Chondrocyte (in vitro differentiated cells): ENCODE measurements at regions not wholly inside any gene's neighbourhood (a gene's known extent, or its start where the extent isn't known, plus 50 kb on each side); places are given as distances from the start of the nearest gene placed in this dataset.

ENCODE experiments used
- DNase-seq: peaks from one replicate; pipeline ENCODE4 v3.0.0; 2021; ENCODE audit warnings: mixed read lengths, low spot score
- H3K27ac Mint-ChIP-seq: one replicate; pipeline ENCODE4 v1.8.0; 2021; ENCODE audit warnings: mild to moderate bottlenecking, moderate library complexity, mixed read lengths; ENCODE audit not compliant: unreplicated experiment
- H3K27me3 Mint-ChIP-seq: 2 replicates; pipeline ENCODE4 v1.8.0; 2021; ENCODE audit warnings: low read depth, mixed read lengths
- H3K36me3 Mint-ChIP-seq: 2 replicates; pipeline ENCODE4 v1.8.0; 2021; ENCODE audit warnings: low read depth, mixed read lengths
- H3K4me1 Mint-ChIP-seq: 2 replicates; pipeline ENCODE4 v1.8.0; 2021; ENCODE audit warnings: low read depth, mild to moderate bottlenecking, mixed read lengths
- H3K4me3 Mint-ChIP-seq: one replicate; pipeline ENCODE4 v1.8.0; 2021; ENCODE audit warnings: mild to moderate bottlenecking, moderate library complexity, mixed read lengths; ENCODE audit not compliant: unreplicated experiment
- H3K9me3 Mint-ChIP-seq: 2 replicates; pipeline ENCODE4 v1.8.0; 2021; ENCODE audit warnings: low read depth, mixed read lengths
- TF ChIP-seq, protein P1 (sequence below): fragments of 200-600 bp; sonication (generic); IDR thresholded peaks from 2 replicates; pipeline ENCODE4 v1.5.0; 2021; ENCODE audit warnings: antibody characterized with exemption, mild to moderate bottlenecking, moderate library complexity

DNA sequence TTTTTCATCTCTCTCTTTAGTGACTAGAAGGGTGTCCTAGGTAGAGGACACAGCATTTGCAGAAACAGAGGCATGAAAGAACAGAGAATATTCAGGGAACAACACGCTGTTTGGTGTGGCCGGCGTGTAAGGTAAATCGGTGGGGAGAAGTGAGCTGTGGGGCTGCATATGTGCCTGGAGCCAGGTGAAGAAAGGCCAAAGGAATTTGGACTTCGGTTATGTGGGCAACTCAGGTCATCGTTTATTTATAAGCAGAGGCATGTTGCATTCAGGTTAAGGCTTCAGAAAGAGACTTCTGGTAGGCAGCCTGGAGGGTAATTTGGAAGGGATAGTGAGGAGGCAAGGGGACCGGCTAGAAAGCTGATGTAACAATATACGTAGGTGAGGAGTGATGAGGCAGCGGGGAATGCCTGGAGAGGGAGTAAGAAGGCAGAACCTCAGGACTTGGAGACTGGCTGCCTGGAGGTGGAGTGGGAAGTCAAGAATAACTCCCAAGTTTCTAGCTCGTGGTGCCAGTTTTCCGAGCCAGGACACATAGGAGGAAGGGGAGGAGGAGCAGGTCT is 64.1 kb upstream of the ACOT11 start:
- H3K9me3 Mint-ChIP-seq = no peaks in the 10 kb centered on the region
- peaks cover 16% of the 10 kb centered on the region for H3K4me1 Mint-ChIP-seq
- TF ChIP-seq, protein P1, sequence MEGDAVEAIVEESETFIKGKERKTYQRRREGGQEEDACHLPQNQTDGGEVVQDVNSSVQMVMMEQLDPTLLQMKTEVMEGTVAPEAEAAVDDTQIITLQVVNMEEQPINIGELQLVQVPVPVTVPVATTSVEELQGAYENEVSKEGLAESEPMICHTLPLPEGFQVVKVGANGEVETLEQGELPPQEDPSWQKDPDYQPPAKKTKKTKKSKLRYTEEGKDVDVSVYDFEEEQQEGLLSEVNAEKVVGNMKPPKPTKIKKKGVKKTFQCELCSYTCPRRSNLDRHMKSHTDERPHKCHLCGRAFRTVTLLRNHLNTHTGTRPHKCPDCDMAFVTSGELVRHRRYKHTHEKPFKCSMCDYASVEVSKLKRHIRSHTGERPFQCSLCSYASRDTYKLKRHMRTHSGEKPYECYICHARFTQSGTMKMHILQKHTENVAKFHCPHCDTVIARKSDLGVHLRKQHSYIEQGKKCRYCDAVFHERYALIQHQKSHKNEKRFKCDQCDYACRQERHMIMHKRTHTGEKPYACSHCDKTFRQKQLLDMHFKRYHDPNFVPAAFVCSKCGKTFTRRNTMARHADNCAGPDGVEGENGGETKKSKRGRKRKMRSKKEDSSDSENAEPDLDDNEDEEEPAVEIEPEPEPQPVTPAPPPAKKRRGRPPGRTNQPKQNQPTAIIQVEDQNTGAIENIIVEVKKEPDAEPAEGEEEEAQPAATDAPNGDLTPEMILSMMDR = no peak
- DNase-seq = no peak
- peaks cover 2% of the 10 kb centered on the region for H3K27me3 Mint-ChIP-seq
- H3K27ac Mint-ChIP-seq = no peak overlapping the region
- H3K4me3 Mint-ChIP-seq = no peak overlapping the region
- no peaks in the 10 kb centered on the region for H3K36me3 Mint-ChIP-seq

DNA sequence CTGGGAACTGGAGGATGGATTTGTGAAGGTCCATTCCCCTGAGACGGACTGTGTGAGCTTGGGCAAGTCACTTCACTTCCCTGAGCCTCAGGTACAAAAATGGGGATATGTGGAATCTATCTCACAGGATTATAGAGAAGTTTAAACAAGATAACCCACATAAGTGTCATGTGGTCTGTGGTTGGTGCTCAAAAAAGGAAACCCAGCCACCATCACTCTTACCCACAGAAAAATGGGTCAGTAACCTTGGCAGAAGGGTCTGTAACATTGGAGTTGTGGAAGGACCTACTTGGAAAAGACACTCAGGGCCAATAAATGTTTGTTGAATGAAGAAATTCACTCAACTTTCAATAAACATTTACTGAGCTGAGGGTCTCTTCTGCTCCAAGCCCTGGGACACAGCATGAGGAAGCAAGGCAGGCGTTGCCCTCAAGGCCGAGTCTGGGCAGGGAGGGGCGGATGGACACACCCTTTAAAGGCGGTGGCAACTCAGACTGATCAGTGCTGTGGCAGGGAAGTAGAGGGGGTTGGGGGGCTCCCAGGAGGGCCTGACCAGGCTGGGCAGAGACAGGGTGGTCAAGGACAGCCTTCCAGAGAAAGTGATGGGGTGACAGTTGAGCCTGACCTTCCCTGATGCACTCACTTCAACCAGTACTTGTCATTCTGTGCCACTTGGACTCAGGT is 66.7 kb upstream of the ACOT11 start:
- Mint-ChIP-seq H3K36me3 (no peaks in the 10 kb centered on the region), H3K9me3 (no peaks in the 10 kb centered on the region), H3K27me3 (peaks cover 2% of the 10 kb centered on the region), H3K27ac (no peak overlapping the region), H3K4me1 (peaks cover 7% of the 10 kb centered on the region), H3K4me3 (no peak overlapping the region)
- TF ChIP-seq, protein P1 = no peak
- DNase-seq = no peak

DNA sequence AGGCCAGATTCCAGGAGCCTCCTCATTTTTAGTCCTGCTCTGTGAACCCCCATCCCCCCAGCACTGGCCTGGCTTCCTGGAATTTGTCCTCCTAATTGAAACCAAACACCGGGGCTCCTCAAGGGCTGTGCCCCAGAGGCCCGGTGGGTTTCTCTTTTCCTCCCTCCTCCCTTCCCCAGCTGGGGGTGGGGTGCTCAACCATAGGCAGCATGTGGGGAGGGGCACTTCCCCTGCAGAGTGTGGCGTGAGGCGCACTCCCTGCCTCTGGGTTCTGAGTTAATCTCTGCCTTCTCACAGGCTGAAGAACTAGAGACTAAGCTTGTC is 67.5 kb upstream of the ACOT11 start:
- Mint-ChIP-seq H3K27me3 (peaks cover 2% of the 10 kb centered on the region), H3K27ac (no peak overlapping the region), H3K4me1 (peaks cover 7% of the 10 kb centered on the region)

DNA sequence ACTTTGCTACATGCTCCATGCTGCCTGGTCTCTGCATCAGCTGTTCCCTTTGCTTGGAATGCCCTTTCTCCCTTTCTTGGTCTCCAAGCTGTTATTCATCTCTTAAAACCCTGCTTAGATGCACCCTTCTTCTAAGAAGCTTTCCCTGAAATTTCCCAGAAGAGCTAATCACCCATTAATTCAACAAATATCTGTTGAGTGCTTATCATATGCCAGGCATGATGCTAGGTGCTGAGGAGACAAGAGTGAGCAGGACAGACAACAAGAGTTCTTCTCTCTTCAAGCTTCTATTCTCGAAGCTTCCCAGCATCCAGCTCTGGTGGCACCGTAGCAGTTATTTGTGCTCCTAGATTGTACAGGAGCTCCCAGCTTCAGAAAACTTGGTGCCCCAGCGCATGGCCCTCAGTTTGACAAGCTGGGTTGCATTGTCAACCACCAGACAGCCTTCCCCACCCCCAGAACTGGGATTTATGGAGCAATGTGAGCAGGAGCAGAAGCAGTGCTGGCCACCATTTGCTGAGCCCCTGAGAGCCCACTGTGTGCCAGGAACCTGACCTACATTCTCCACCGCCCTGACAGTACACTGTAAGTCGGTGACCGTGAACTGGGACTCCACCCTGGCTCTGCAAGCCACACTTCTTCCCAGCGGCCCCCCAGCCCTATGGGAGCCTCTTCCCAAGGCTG is 68.0 kb upstream of the ACOT11 start:
- Mint-ChIP-seq H3K4me3 (no peak overlapping the region), H3K27ac (no peak overlapping the region), H3K27me3 (peaks cover 3% of the 10 kb centered on the region), H3K4me1 (peaks cover 10% of the 10 kb centered on the region), H3K9me3 (no peaks in the 10 kb centered on the region), H3K36me3 (no peaks in the 10 kb centered on the region)
- TF ChIP-seq, protein P1 = no peak
- DNase-seq = no peak

More for the DNA sequence above, 67.5 kb upstream of the ACOT11 start:
- TF ChIP-seq, protein P1 = no peak
- Mint-ChIP-seq H3K9me3 (no peaks in the 10 kb centered on the region), H3K4me3 (no peak overlapping the region), H3K36me3 (no peaks in the 10 kb centered on the region)
- DNase-seq = no peak

- TF ChIP-seq, protein P1 = no peak
- H3K27ac Mint-ChIP-seq = no peak overlapping the region
- DNase-seq = no peak
- no peak overlapping the region for H3K4me3 Mint-ChIP-seq
- H3K36me3 Mint-ChIP-seq = no peaks in the 10 kb centered on the region
- H3K9me3 Mint-ChIP-seq = no peaks in the 10 kb centered on the region
- peaks cover 13% of the 10 kb centered on the region for H3K4me1 Mint-ChIP-seq
- H3K27me3 Mint-ChIP-seq = peaks cover 4% of the 10 kb centered on the region
These were observed 68.8 kb upstream of the ACOT11 start for GRCh38 chr1:54479251-54479650.
